ENCODE measurements at regions not wholly inside any gene's neighbourhood (a gene's known extent, or its start where the extent isn't known, plus 50 kb on each side); places are given as distances from the start of the nearest gene placed in this dataset.

DNA sequence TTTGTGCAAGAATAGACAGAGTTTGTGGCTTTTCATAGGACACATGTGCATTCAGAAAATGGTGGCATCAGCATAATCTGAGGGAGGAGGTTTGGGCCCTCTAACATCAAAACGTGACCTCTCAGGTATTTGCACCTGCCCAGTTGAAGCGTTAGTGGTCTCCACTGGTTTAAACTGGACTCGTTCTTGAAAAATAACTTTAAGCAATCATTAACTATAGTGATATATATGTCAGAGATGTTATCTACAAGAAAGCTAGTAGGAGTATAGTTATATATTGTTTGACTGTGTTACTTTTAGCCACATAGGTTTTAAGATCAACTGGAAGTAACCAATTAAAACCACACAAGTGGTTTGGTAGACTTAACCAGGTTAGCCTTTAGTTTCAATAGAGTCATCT is 607.4 kb downstream of the MAFB start:
- no peak overlapping the region for H3K14ac ChIP-seq (ENCODE audit: insufficient read length)
- H2BK12ac ChIP-seq (ENCODE audit: low read depth, low read length): no peak overlapping the region
- 92% methylated on average over 3 of the region's 3 CpGs; no CpG with 5 or more reads in 1 of the 2 experiments for WGBS, 2 experiments (ENCODE audit: extremely low coverage in 1 of 2, insufficient coverage in 1 of 2, insufficient read length in 1 of 2, insufficient replicate concordance in 2 of 2, low coverage in 1 of 2, low lambda C conversion rate in 2 of 2, missing lambda C conversion rate in 1 of 2)
- POLR2A ChIA-PET (ENCODE audit: partially characterized antibody): no interaction called here
- H4K20me1 ChIP-seq (replicated peaks in 1 of 2; ENCODE audit: control insufficient read depth in 1 of 2, insufficient read depth in 2 of 2, low read length in 2 of 2): no peaks in the 10 kb centered on the region
- no peaks in the 10 kb centered on the region for H3K23me2 ChIP-seq (ENCODE audit: low read depth, low read length)
- no peak overlapping the region for H3K4me3 ChIP-seq (ENCODE audit: extremely low read depth in 1 of 4, insufficient read depth in 2 of 4, low read depth in 3 of 4, low read length in 4 of 4)
- H2BK20ac ChIP-seq (ENCODE audit: low read length): no peak overlapping the region
- no peak overlapping the region for H3K9ac ChIP-seq (replicated peaks in 1 of 4; ENCODE audit: extremely low read depth in 1 of 4, low read depth in 3 of 4, low read length in 3 of 4)
- H3K18ac ChIP-seq (ENCODE audit: extremely low read depth, low read length): no peak overlapping the region
- DNase-seq (ENCODE audit: low read depth in 1 of 2, low spot score in 2 of 2) (no peak), FAIRE-seq (no peak)
- H4K5ac ChIP-seq (ENCODE audit: insufficient read length, low read depth, low read length): no peak overlapping the region
- no peak overlapping the region for H3K4me2 ChIP-seq (ENCODE audit: insufficient read depth in 1 of 2, low read depth in 2 of 2, low read length in 2 of 2)
- H2BK5ac ChIP-seq (ENCODE audit: low read depth, low read length): no peak overlapping the region
- peaks cover 0 to 7% (median 0%) of the 10 kb centered on the region in 4 experiments; a peak in 2 of 7 replicates for H3K4me1 ChIP-seq (replicated peaks in 1 of 4; ENCODE audit: control insufficient read depth in 3 of 4, insufficient read depth in 4 of 4, low read length in 3 of 4)
- H2AFZ ChIP-seq (ENCODE audit: low read length): no peak overlapping the region
- no peak overlapping the region for H3K4ac ChIP-seq (replicated peaks; ENCODE audit: insufficient read length, low read depth, low read length)
- no peak overlapping the region for H4K8ac ChIP-seq (ENCODE audit: extremely low read depth, insufficient read depth, low read length)
- no peaks in the 10 kb centered on the region for H3K79me2 ChIP-seq (ENCODE audit: control insufficient read depth in 1 of 2, insufficient read depth in 2 of 2, low read length in 2 of 2)
- no peaks in the 10 kb centered on the region for H3K27me3 ChIP-seq (replicated peaks in 1 of 4; ENCODE audit: control insufficient read depth in 3 of 4, extremely low read depth in 1 of 4, insufficient read depth in 3 of 4, low read length in 3 of 4)
- no peaks in the 10 kb centered on the region for H3K36me3 ChIP-seq (ENCODE audit: control insufficient read depth in 2 of 4, insufficient read depth in 4 of 4, low read length in 3 of 4)
- no peak overlapping the region for H2BK15ac ChIP-seq (ENCODE audit: low read length)
- H3K23ac ChIP-seq (ENCODE audit: insufficient read length): no peak overlapping the region
- TF ChIP-seq POU5F1 (IDR thresholded peaks at IDR 0.05; ENCODE audit: low read depth, low read length): no peak
- no peak for TF ChIP-seq KDM1A (IDR thresholded peaks at IDR 0.05; ENCODE audit: borderline replicate concordance, low read length)
- TF ChIP-seq CBX5 (IDR thresholded peaks at IDR 0.05; ENCODE audit: low read depth, low read length): no peak
- no peak for TF ChIP-seq POLR2A (IDR thresholded peaks at IDR 0.05; ENCODE audit: control extremely low read depth in 1 of 2, low read depth in 2 of 2, low read length in 2 of 2)
- TF ChIP-seq SAP30 (IDR thresholded peaks at IDR 0.05; ENCODE audit: insufficient read depth, insufficient replicate concordance, low read length): no peak
- TF ChIP-seq SIX5 (IDR thresholded peaks at IDR 0.05; ENCODE audit: low read depth, low read length): no peak
- no peak for TF ChIP-seq CBX8 (IDR thresholded peaks at IDR 0.05; ENCODE audit: borderline replicate concordance, low read depth, low read length)
- TF ChIP-seq SUZ12 (IDR thresholded peaks at IDR 0.05; ENCODE audit: low read length): no peak
- no peak for TF ChIP-seq KDM5A (IDR thresholded peaks at IDR 0.05; ENCODE audit: low read length)
- TF ChIP-seq, protein P1, sequence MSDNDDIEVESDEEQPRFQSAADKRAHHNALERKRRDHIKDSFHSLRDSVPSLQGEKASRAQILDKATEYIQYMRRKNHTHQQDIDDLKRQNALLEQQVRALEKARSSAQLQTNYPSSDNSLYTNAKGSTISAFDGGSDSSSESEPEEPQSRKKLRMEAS (IDR thresholded peaks at IDR 0.05): no peak
- TF ChIP-seq SRF (IDR thresholded peaks at IDR 0.05; ENCODE audit: low read depth, low read length): no peak
- no peak for TF ChIP-seq SP2 (IDR thresholded peaks at IDR 0.05; ENCODE audit: low read length)
- TF ChIP-seq HDAC6 (IDR thresholded peaks at IDR 0.05; ENCODE audit: low read depth, low read length): no peak
- TF ChIP-seq CREB1 (IDR thresholded peaks at IDR 0.05): no peak
- TF ChIP-seq TCF12 (IDR thresholded peaks at IDR 0.05; ENCODE audit: low read depth, low read length): no peak
- no peak for TF ChIP-seq CHD1 (IDR thresholded peaks at IDR 0.05; ENCODE audit: low read depth, low read length)
- no peaks in the 10 kb centered on the region for H3K79me1 ChIP-seq (ENCODE audit: low read depth, low read length)
- H4K91ac ChIP-seq (replicated peaks; ENCODE audit: insufficient read length, low read length): no peak overlapping the region
- CTCF ChIA-PET (ENCODE audit: partially characterized antibody): no interaction called here
- no peak overlapping the region for H3K27ac ChIP-seq (ENCODE audit: low read depth, low read length)
- H2BK120ac ChIP-seq (replicated peaks; ENCODE audit: low read depth, low read length): no peak overlapping the region
- no peak overlapping the region for H3K56ac ChIP-seq (replicated peaks; ENCODE audit: insufficient read length, low read depth, low read length)
- no peak overlapping the region for H2AK5ac ChIP-seq (ENCODE audit: low read depth, low read length)
- no peaks in the 10 kb centered on the region for H3K9me3 ChIP-seq (ENCODE audit: insufficient read depth in 2 of 2, low read depth in 1 of 2, low read length in 1 of 2)
